Ovary (tissue), 3 donors: ENCODE measurements at regions not wholly inside any gene's neighbourhood (a gene's known extent, or its start where the extent isn't known, plus 50 kb on each side); places are given as distances from the start of the nearest gene placed in this dataset.

ENCODE experiments used
- CTCF ChIP-seq, 3 donors: fragments of 450-650 bp in 2 of 3; fragments of 200-600 bp in 1 of 3; IDR thresholded peaks; one replicate each; pipeline versions ENCODE4 v1.5.1 to v1.8.0; 2016 to 2022; ENCODE audit warnings: antibody characterized with exemption in 3 of 3, mild to moderate bottlenecking in 1 of 3
- POLR2A ChIP-seq: fragments of 450-650 bp; IDR thresholded peaks from one replicate; pipeline ENCODE4 v1.6.1; 2017; ENCODE audit warnings: antibody characterized with exemption, mild to moderate bottlenecking, moderate library complexity
- donor health status: DM: no; HTN: no; CAD: no.

DNA sequence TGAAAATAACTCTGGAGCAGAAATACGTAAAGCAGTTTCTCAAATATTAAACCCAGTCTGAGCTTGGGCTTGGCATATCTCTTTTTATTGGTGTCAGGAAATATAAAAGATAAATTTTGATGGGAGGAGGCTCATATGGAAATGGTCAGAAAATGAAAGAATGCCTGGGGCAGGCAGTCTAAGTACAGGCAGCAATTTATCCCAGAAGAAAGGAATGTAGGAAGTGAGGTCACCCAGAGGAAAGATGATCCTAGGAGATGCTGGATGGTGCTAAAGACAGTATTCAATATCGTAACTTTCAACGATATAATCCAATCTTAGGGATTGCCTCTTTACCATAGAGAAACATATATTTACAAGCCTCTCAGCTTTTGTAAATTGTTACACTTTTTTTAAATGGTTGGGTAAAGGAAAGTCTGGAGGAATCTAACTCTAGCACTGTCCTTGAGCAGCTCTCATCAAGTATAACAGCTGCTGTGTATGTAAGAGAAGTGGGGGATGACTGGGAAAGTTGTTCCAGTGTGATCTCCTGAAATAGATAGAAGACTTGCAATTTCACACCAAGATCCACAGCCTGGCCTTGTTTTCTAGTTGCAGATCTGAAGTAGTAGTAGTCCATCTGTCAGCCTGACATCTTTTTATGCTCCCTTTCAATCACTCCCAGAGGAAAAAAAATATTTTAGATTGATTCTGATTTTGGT is 256.9 kb upstream of the SASH1 start:
- TF ChIP-seq CTCF (IDR thresholded peaks at IDR 0.05) (no peak), POLR2A (no peak)
